Astrocyte (in vitro differentiated cells and primary cell): ENCODE measurements at regions not wholly inside any gene's neighbourhood (a gene's known extent, or its start where the extent isn't known, plus 50 kb on each side); places are given as distances from the start of the nearest gene placed in this dataset.

ENCODE experiments used
- DNase-seq: peaks from one replicate; pipeline ENCODE4 v3.0.0-alpha.2; 2010; ENCODE audit warnings: low read depth
- FAIRE-seq: peaks from 2 replicates; lab custom pipeline; 2011; peaks lifted over from hg19 to GRCh38; lab: Jason Lieb, UNC
- H2AFZ ChIP-seq: 2 replicates; pipeline ENCODE4 v1.6.0; 2012; ENCODE audit warnings: low read depth, low read length, inconsistent platforms
- H3K27ac ChIP-seq: 2 replicates; pipeline ENCODE4 v1.5.1; 2011; ENCODE audit warnings: low read depth, low read length, inconsistent platforms
- H3K27me3 ChIP-seq: 2 replicates; pipeline ENCODE4 v1.6.0; 2011; ENCODE audit warnings: low read length, inconsistent platforms; ENCODE audit not compliant: insufficient read depth
- H3K36me3 ChIP-seq: 2 replicates; pipeline ENCODE4 v1.5.1; 2011; ENCODE audit warnings: low read length, inconsistent platforms; ENCODE audit not compliant: insufficient read depth
- H3K4me1 ChIP-seq: 2 replicates; pipeline ENCODE4 v1.5.1; 2011; ENCODE audit warnings: low read length, inconsistent platforms; ENCODE audit not compliant: insufficient read depth
- H3K4me2 ChIP-seq: 2 replicates; pipeline ENCODE4 v1.6.0; 2012; ENCODE audit warnings: low read length, inconsistent platforms
- H3K4me3 ChIP-seq: 2 replicates; pipeline ENCODE4 v1.5.1; 2011; ENCODE audit warnings: low read depth, mild to moderate bottlenecking, low read length, inconsistent platforms; ENCODE audit not compliant: insufficient read depth
- H3K79me2 ChIP-seq: 2 replicates; pipeline ENCODE4 v1.6.0; 2012; ENCODE audit warnings: mild to moderate bottlenecking, low read length, inconsistent platforms; ENCODE audit not compliant: insufficient read depth
- H3K9ac ChIP-seq: 2 replicates; pipeline ENCODE4 v1.6.0; 2012; ENCODE audit warnings: mild to moderate bottlenecking, low read length, inconsistent platforms
- H3K9me3 ChIP-seq: 2 replicates; pipeline ENCODE4 v1.5.1; 2012; ENCODE audit warnings: low read depth, mild to moderate bottlenecking, low read length, inconsistent platforms; ENCODE audit not compliant: insufficient read depth
- H4K20me1 ChIP-seq: 2 replicates; pipeline ENCODE4 v1.6.0; 2012; ENCODE audit warnings: low read length, inconsistent platforms; ENCODE audit not compliant: insufficient read depth
- H3K27ac Mint-ChIP-seq: one replicate; pipeline ENCODE4 v1.8.0; 2021; ENCODE audit warnings: mild to moderate bottlenecking, mixed read lengths; ENCODE audit not compliant: unreplicated experiment
- H3K27me3 Mint-ChIP-seq: one replicate; pipeline ENCODE4 v1.8.0; 2021; ENCODE audit warnings: low read depth, mixed read lengths; ENCODE audit not compliant: unreplicated experiment
- H3K36me3 Mint-ChIP-seq: one replicate; pipeline ENCODE4 v1.8.0; 2021; ENCODE audit warnings: low read depth, mixed read lengths; ENCODE audit not compliant: unreplicated experiment
- H3K4me1 Mint-ChIP-seq: one replicate; pipeline ENCODE4 v1.8.0; 2021; ENCODE audit warnings: low read depth, mixed read lengths; ENCODE audit not compliant: unreplicated experiment
- H3K4me3 Mint-ChIP-seq: one replicate; pipeline ENCODE4 v1.8.0; 2021; ENCODE audit warnings: mild to moderate bottlenecking, moderate library complexity, mixed read lengths; ENCODE audit not compliant: unreplicated experiment
- H3K9me3 Mint-ChIP-seq: one replicate; pipeline ENCODE4 v1.8.0; 2021; ENCODE audit warnings: mild to moderate bottlenecking, mixed read lengths; ENCODE audit not compliant: unreplicated experiment
- EZH2 ChIP-seq: IDR thresholded peaks from 2 replicates; pipeline ENCODE4 v1.6.1; 2012; ENCODE audit warnings: mild to moderate bottlenecking, low read length, inconsistent platforms; ENCODE audit not compliant: insufficient read depth
- TF ChIP-seq, protein P1 (sequence below): IDR thresholded peaks from 2 replicates; pipeline ENCODE4 v1.5.1; 2011; ENCODE audit warnings: low read depth, mild to moderate bottlenecking, inconsistent platforms, low read length, moderate library complexity; ENCODE audit not compliant: insufficient read depth

DNA sequence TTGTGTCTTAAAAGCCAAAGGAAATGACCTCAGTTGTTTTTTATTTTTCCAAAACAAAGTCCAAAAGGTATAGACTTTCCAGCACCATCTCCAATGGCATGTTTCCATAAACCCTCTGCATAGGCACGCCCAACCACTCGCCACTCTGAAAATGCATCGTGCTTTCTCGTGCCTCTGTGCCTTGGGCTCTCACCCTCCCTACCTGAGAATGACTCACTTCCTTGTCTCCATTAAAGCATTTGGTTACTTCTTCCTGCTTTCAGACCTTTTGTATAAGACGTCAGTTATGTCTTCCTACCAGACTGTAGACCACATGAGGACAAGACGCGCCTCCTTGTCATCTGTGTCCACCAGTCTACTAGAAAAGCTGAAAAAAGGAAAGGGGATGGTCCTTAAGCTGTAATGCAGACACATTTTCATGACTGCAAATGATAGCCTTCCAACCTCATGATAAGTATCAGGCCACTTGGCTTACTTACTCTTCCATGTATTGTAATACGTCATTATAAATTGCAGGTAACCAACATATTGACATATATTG is 61.2 kb upstream of the CDYL start:
- H3K36me3 Mint-ChIP-seq, result no peaks in the 10 kb centered on the region
- no peaks in the 10 kb centered on the region for H3K36me3 ChIP-seq
- no peak overlapping the region for H3K9ac ChIP-seq
- no peak overlapping the region for H3K4me2 ChIP-seq
- peaks cover 3% of the 10 kb centered on the region for H3K9me3 Mint-ChIP-seq
- no peak for FAIRE-seq
- no peaks in the 10 kb centered on the region for H3K27me3 ChIP-seq
- TF ChIP-seq EZH2, result no peak
- TF ChIP-seq, protein P1, sequence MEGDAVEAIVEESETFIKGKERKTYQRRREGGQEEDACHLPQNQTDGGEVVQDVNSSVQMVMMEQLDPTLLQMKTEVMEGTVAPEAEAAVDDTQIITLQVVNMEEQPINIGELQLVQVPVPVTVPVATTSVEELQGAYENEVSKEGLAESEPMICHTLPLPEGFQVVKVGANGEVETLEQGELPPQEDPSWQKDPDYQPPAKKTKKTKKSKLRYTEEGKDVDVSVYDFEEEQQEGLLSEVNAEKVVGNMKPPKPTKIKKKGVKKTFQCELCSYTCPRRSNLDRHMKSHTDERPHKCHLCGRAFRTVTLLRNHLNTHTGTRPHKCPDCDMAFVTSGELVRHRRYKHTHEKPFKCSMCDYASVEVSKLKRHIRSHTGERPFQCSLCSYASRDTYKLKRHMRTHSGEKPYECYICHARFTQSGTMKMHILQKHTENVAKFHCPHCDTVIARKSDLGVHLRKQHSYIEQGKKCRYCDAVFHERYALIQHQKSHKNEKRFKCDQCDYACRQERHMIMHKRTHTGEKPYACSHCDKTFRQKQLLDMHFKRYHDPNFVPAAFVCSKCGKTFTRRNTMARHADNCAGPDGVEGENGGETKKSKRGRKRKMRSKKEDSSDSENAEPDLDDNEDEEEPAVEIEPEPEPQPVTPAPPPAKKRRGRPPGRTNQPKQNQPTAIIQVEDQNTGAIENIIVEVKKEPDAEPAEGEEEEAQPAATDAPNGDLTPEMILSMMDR, result no peak
- H3K27me3 Mint-ChIP-seq, result peaks cover 7% of the 10 kb centered on the region
- H4K20me1 ChIP-seq, result no peaks in the 10 kb centered on the region
- no peak overlapping the region for H3K27ac Mint-ChIP-seq
- H3K79me2 ChIP-seq, result no peaks in the 10 kb centered on the region
- H3K4me3 ChIP-seq, result no peak overlapping the region
- H3K4me3 Mint-ChIP-seq, result no peak overlapping the region
- H3K9me3 ChIP-seq, result no peaks in the 10 kb centered on the region
- no peaks in the 10 kb centered on the region for H3K4me1 ChIP-seq
- no peak for DNase-seq
- no peak overlapping the region for H3K27ac ChIP-seq
- no peak overlapping the region for H2AFZ ChIP-seq
- H3K4me1 Mint-ChIP-seq, result no peaks in the 10 kb centered on the region

DNA sequence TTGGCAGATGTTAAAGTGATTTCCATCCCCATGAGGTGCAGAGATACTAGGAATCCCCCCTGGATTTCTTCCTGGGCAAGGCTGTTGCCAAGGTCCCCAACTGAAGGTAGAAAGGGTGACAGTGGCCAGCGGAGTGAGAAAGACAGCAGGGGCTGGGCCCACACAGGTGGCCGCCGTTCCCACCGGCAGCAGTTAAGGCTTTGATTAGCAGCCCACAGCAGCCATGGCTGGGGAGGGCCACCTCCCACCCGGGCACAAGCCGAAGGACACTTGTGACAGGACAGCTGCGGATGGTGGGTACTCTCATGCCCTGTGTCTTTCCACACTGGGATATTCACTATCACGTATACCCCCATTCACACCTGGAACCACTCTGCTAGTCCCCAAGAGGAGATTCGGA is 63.9 kb upstream of the CDYL start:
- FAIRE-seq, result no peak

DNA sequence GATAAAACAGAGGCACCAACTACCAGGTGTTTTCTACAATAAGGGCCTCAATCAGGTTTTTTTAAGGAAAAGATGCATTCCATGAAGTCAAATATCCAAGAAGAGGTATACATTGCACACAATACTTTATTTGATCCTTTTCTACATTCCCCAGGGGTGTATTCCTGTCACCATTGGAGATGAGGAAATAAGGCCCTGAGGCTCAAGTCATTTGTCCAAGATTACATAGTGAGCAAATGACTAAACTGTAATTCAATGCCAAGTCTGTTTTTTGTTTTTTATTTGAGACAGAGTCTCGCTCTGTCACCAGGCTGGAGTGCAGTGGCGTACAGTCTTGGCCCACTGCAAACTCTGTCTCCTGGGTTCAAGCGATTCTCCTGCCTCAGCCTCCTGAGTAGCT is 69.2 kb upstream of the CDYL start:
- Histone ChIP-seq H4K20me1 (no peaks in the 10 kb centered on the region), H3K9ac (no peak overlapping the region), H3K36me3 (no peaks in the 10 kb centered on the region), H3K27ac (no peak overlapping the region), H2AFZ (no peak overlapping the region), H3K4me2 (no peak overlapping the region), H3K79me2 (no peaks in the 10 kb centered on the region), H3K4me1 (no peaks in the 10 kb centered on the region), H3K27me3 (no peaks in the 10 kb centered on the region), H3K4me3 (no peak overlapping the region), H3K9me3 (no peaks in the 10 kb centered on the region)
- FAIRE-seq (no peak), DNase-seq (no peak)
- Mint-ChIP-seq H3K36me3 (no peaks in the 10 kb centered on the region), H3K27ac (no peak overlapping the region), H3K9me3 (peaks cover 8% of the 10 kb centered on the region), H3K4me1 (peaks cover 2% of the 10 kb centered on the region), H3K27me3 (peaks cover 9% of the 10 kb centered on the region), H3K4me3 (no peak overlapping the region)
- TF ChIP-seq EZH2, result no peak
- TF ChIP-seq, protein P1, result no peak

More for the DNA sequence above, 63.9 kb upstream of the CDYL start:
- Mint-ChIP-seq H3K27me3 (peaks cover 9% of the 10 kb centered on the region), H3K9me3 (peaks cover 3% of the 10 kb centered on the region), H3K4me3 (no peak overlapping the region), H3K27ac (no peak overlapping the region), H3K4me1 (no peaks in the 10 kb centered on the region), H3K36me3 (no peaks in the 10 kb centered on the region)
- TF ChIP-seq, protein P1, result no peak
- TF ChIP-seq EZH2, result no peak
- Histone ChIP-seq H3K4me1 (no peaks in the 10 kb centered on the region), H3K4me3 (no peak overlapping the region), H3K27me3 (no peaks in the 10 kb centered on the region), H3K9ac (no peak overlapping the region), H4K20me1 (no peaks in the 10 kb centered on the region), H2AFZ (no peak overlapping the region), H3K4me2 (no peak overlapping the region), H3K36me3 (no peaks in the 10 kb centered on the region), H3K27ac (no peak overlapping the region), H3K79me2 (no peaks in the 10 kb centered on the region), H3K9me3 (no peaks in the 10 kb centered on the region)
- no peak for DNase-seq
